Ectodermal cell (in vitro differentiated cells): ENCODE measurements at regions not wholly inside any gene's neighbourhood (a gene's known extent, or its start where the extent isn't known, plus 50 kb on each side); places are given as distances from the start of the nearest gene placed in this dataset.
"Not testable (repeated sequence)": the region's sequence is repeated elsewhere in the genome, so short reads cannot be mapped to it uniquely, and the experiment has no call there.

Source experiments
- H3K27ac ChIP-seq: 2 replicates; pipeline ENCODE4 v1.7.0; 2013; ENCODE audit warnings: mild to moderate bottlenecking, low read depth, low read length; ENCODE audit not compliant: insufficient read depth, poor library complexity, severe bottlenecking
- H3K27me3 ChIP-seq: 2 replicates; pipeline ENCODE4 v1.7.0; 2013; ENCODE audit warnings: mild to moderate bottlenecking, low read length; ENCODE audit not compliant: insufficient read depth, control insufficient read depth, poor library complexity, severe bottlenecking
- H3K36me3 ChIP-seq: one replicate; pipeline ENCODE4 v1.7.0; 2013; ENCODE audit warnings: low read length; ENCODE audit not compliant: control insufficient read depth, insufficient read depth
- H3K4me1 ChIP-seq: one replicate; pipeline ENCODE4 v1.7.0; 2013; ENCODE audit warnings: low read length; ENCODE audit not compliant: control insufficient read depth, insufficient read depth
- H3K4me3 ChIP-seq: 2 replicates; pipeline ENCODE4 v1.7.0; 2013; ENCODE audit warnings: low read depth, low read length, control low read depth; ENCODE audit not compliant: insufficient read depth
- H3K9me3 ChIP-seq: 2 replicates; pipeline ENCODE4 v1.7.0; 2013; ENCODE audit warnings: mild to moderate bottlenecking, low read length, moderate library complexity; ENCODE audit not compliant: control insufficient read depth
- WGBS, 2 experiments: methylation state at CpG; one replicate each; pipeline ENCODE4 v1.1.7; 2013; ENCODE audit warnings: missing lambda C conversion rate in 2 of 2; 5-methylcytosine and 5-hydroxymethylcytosine counted together

DNA sequence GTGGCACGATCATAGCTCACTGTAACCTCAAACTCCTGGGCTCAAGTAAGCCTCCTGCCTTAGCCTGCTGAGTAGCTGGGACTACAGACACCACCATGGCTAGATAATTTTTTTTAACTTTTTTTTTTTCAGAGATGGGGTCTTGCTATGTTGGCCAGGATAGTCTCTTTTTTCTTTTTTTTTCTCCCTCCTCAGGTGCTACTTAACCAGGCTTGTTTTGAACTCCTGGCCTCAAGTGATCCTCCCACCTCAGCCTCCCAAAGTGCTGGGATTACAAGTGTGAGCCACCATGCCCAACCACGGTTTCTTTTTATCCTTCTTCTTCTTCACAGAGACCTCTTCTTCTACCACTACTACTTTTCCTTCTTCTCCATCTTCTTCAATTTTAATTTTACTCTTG is 53.8 kb upstream of the MAP4 start:
- Histone ChIP-seq H3K9me3 (no peaks in the 10 kb centered on the region), H3K4me1 (no peaks in the 10 kb centered on the region), H3K4me3 (no peak overlapping the region), H3K36me3 (no peaks in the 10 kb centered on the region), H3K27ac (no peak overlapping the region), H3K27me3 (no peaks in the 10 kb centered on the region)
- WGBS, 2 experiments = 94 to 95% methylated on average over 2 of the region's 2 CpGs

GRCh38 chr3:48069339-48069738 is 53.1 kb upstream of the MAP4 start:
- Histone ChIP-seq H3K36me3 (no peaks in the 10 kb centered on the region), H3K9me3 (no peaks in the 10 kb centered on the region), H3K4me1 (no peaks in the 10 kb centered on the region), H3K27ac (no peak overlapping the region), H3K27me3 (no peaks in the 10 kb centered on the region), H3K4me3 (no peak overlapping the region)

- Histone ChIP-seq H3K9me3 (no peaks in the 10 kb centered on the region), H3K4me3 (no peak overlapping the region), H3K4me1 (no peaks in the 10 kb centered on the region), H3K27me3 (no peaks in the 10 kb centered on the region), H3K36me3 (no peaks in the 10 kb centered on the region), H3K27ac (no peak overlapping the region)
- 100% methylated on average over 1 of the region's 1 CpG; no CpG with 5 or more reads in 1 of the 2 experiments for WGBS, 2 experiments
These were observed 52.7 kb upstream of the MAP4 start for GRCh38 chr3:48068886-48069285.

GRCh38 chr3:48068320-48068719 is 52.1 kb upstream of the MAP4 start:
- not testable (repeated sequence) for H3K4me1 ChIP-seq, H3K9me3 ChIP-seq, H3K36me3 ChIP-seq, H3K4me3 ChIP-seq, H3K27ac ChIP-seq, H3K27me3 ChIP-seq
- 95% methylated on average over 10 of the region's 10 CpGs for WGBS, 2 experiments

DNA sequence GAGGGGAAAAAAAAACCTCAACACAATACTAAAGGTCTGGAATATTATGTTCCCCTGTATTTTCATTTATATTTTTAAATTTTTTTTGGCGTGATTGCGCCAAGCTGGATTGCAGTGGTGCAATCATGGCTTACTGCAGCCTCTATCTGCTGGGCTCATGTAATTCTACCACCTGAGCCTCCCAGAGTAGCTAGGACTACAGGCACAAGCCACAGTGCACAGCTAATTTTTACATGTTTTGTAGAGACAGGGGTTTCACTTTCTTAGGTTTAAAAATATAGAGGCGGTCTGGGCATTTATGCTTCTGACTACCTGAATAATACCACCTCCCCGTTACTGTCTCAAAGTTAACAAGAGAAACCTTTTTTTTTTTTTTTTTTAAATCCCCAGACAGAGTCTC is 51.1 kb upstream of the MAP4 start:
- no peaks in the 10 kb centered on the region for H3K4me1 ChIP-seq
- H3K27ac ChIP-seq = no peak overlapping the region
- no peaks in the 10 kb centered on the region for H3K27me3 ChIP-seq
- WGBS, 2 experiments = 96 to 97% methylated on average over 4 of the region's 4 CpGs
- H3K36me3 ChIP-seq = peaks cover 5% of the 10 kb centered on the region
- no peaks in the 10 kb centered on the region for H3K9me3 ChIP-seq
- H3K4me3 ChIP-seq = no peak overlapping the region
